Epidermal melanocyte (primary cell): ENCODE measurements at regions not wholly inside any gene's neighbourhood (a gene's known extent, or its start where the extent isn't known, plus 50 kb on each side); places are given as distances from the start of the nearest gene placed in this dataset.

Experiments
- DNase-seq: peaks from one replicate; pipeline ENCODE4 v3.0.0; 2011; ENCODE audit warnings: low spot score; ENCODE audit not compliant: insufficient read length

GRCh38 chr1:22241811-22242210 lies 98.9 kb upstream of the WNT4 start:
- DNase-seq = no peak

GRCh38 chr1:22245100-22245650 lies 102.3 kb upstream of the WNT4 start:
- no peak for DNase-seq

GRCh38 chr1:22245726-22246125 lies 102.8 kb upstream of the WNT4 start:
- DNase-seq = no peak

GRCh38 chr1:22246755-22247480 lies 104.0 kb upstream of the WNT4 start:
- no peak for DNase-seq

GRCh38 chr1:22247527-22248245 lies 104.8 kb upstream of the WNT4 start:
- DNase-seq = no peak

- no peak for DNase-seq
These were observed 105.8 kb upstream of the WNT4 start for GRCh38 chr1:22248746-22249145.

GRCh38 chr1:22249928-22250680 lies 107.2 kb upstream of the WNT4 start:
- DNase-seq = no peak

- no peak for DNase-seq
These were observed 107.8 kb upstream of the WNT4 start for GRCh38 chr1:22250724-22251123.

GRCh38 chr1:22252251-22252650 lies 109.4 kb upstream of the WNT4 start:
- DNase-seq = no peak

- DNase-seq = no peak
These were observed 110.3 kb upstream of the WNT4 start for GRCh38 chr1:22253012-22253790.

- no peak for DNase-seq
These were observed 111.9 kb upstream of the WNT4 start for GRCh38 chr1:22254756-22255155.

- DNase-seq = no peak
These were observed 112.7 kb upstream of the WNT4 start for GRCh38 chr1:22255341-22256212.

- no peak for DNase-seq
These were observed 113.3 kb upstream of the WNT4 start for GRCh38 chr1:22256213-22256512.

- no peak for DNase-seq
These were observed 114.7 kb upstream of the WNT4 start for GRCh38 chr1:22257290-22258275.

- DNase-seq = no peak
These were observed 115.8 kb upstream of the WNT4 start for GRCh38 chr1:22258698-22259097.

GRCh38 chr1:22259551-22260282 lies 116.8 kb upstream of the WNT4 start:
- DNase-seq = no peak

- DNase-seq = no peak
These were observed 118.0 kb upstream of the WNT4 start for GRCh38 chr1:22260860-22261432.

- DNase-seq = no peak
These were observed 118.7 kb upstream of the WNT4 start for GRCh38 chr1:22261580-22261979.
